Activated CD8-positive, alpha-beta memory T cell treated with anti-CD3 and anti-CD28 coated beads for 48 hours (primary cell): ENCODE measurements at regions not wholly inside any gene's neighbourhood (a gene's known extent, or its start where the extent isn't known, plus 50 kb on each side); places are given as distances from the start of the nearest gene placed in this dataset.

Experiments
- DNase-seq, 3 experiments: peaks; one replicate each; pipeline ENCODE4 v3.0.0-alpha.2; 2020; ENCODE audit warnings: low read depth in 2 of 3, low spot score in 2 of 3

DNA sequence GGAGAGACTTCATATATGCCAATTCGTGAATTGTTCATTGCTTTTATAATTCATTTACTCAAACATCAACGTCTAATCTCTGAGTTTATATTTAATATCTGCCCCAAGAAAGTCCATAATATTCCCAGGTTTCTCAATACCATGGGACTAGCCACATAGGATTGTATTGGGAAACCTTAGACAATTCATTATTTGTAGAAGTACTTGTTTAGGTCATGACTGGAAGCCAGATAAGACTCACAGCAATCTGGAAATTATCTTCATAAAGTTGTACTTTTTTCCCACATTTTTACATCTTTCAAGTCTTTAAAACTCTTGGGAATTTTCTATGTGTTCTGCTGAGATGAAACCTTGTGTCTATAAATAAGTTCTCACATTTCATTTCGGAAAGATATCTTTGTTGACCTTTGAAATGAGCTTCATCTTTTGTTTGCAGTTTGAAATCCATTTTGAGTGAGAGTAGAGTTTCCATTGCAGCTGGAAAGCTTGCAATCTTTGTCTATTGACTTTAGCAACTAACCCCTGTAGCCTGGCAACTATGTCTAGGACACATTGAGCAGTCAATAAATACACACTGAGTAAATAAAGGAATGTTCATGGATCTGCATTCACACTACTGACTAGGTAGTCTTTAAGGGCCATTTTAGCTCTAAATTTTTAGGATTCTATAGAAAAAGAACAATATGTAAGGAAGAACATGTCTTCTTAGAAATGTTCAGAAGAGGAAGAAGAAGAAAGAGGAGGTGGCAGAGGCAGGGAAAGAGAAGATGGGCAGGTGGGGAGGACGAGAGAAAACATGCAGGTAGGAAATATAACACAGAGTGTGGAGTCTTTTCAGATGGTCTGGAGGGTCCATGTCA is 154.4 kb downstream of the LRIG3 start:
- DNase-seq, result no peak

DNA sequence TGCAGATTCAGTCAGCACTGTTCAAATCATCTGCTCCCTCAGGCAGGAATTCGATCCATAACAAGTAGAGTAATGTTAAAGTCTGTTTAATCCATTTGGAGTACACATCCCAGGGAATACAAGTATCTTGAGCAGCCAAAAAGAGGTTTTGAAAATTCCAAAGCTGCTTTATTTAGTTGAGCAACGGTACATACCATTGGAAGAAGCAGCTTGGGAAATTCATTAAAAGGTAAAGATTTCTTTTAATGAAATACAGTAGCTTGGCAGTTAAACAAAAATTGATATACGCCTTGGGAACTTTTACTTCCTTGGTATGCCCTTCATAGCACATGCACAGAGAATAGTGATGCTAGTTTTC is 153.8 kb downstream of the LRIG3 start:
- DNase-seq, result no peak

DNA sequence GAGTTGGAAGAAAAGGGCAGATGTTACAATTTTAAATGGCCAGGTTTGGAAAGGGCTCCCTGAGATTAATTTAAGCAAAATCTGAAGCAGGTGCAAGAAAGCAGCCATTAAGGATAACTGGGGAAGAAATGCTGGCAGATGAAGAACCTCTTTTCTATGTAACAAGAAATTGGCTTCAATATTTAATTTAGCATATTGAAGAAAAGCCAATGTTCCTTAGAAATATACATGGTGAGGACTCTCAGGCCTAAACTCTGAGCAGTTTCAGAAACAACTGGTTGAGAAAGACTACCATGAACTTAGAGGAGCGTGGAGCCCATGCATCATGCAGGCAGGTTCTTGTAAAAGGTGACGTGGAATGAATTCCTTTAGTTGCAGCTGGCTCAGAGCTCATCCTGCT is 152.8 kb downstream of the LRIG3 start:
- DNase-seq, result no peak

DNA sequence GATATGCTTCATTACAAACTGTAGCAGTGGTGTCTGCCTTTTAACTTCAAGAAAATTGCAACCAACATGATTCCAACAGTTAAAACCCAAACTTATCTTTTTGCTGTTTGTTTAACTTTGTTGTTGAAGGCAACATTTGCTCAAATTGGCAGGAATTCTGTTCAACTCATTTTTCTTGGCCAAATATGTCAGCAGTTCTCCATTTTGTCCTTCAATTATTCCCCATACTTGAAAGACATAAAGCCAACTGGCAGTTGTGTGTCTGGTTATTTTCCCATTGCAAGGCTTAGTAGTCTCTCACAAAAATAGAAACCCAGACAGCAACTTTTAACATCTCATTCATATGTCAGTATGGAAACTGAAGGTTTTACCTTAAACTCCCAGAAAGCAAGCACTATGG is 146.3 kb downstream of the LRIG3 start:
- DNase-seq, result no peak

DNA sequence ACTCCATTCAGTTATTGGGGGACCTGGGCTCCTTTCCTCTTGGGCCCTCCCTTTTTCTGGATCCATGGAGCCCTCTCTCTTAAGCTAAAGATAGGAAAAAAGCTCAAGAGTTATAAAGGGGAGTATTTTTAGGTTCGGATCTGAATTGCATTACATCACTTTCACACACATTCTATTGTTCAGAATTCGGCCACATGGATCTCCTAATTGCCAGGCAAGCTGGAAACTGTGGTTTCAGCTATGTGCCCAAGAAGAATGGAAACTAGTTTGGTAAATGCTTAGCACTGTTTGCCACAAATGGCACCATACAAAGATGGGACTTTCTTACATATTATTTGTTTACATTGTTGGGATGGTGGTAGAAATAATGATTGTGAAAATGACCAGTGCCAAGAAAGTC is 145.6 kb downstream of the LRIG3 start:
- no peak for DNase-seq

DNA sequence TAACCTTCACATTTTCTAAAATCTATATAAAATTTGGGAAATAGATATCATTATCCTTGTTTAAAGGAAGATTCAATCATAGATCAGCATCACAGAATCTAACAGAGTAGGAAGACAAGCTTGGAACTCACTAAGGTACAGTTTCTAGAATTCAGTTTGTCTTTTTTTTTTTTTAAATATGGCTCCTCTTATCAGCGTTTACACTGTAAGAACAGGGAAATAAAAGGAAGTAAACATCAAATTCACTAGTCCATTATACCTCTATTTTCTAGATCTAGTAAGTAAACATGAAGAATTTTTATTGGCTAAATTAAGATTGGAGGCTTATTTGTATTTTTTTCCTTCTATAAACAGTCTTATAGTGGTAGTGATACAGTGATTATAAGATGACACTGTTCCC is 144.9 kb downstream of the LRIG3 start:
- no peak for DNase-seq

DNA sequence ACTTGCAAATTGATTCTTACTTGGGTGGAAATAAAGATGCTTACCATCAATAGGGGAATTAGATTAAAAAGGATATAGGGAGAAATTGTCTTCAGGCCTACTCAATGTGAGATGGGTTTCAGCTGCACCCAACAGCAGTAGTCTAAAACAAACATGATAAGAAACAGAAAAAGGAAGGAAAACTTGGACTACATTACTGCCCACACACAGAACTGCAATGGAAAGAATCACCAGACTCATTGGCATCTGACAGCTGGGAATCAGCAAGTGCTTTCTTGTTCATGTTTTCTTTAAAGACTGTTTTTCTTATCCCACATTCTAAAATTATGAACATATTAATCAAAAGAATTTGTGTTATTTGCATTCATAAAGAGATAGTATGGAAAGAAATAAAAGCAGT is 144.2 kb downstream of the LRIG3 start:
- no peak for DNase-seq

- DNase-seq, result no peak
These were observed 142.5 kb downstream of the LRIG3 start for GRCh38 chr12:58777815-58778214.

- no peak for DNase-seq
These were observed 138.7 kb downstream of the LRIG3 start for GRCh38 chr12:58781609-58782008.

DNA sequence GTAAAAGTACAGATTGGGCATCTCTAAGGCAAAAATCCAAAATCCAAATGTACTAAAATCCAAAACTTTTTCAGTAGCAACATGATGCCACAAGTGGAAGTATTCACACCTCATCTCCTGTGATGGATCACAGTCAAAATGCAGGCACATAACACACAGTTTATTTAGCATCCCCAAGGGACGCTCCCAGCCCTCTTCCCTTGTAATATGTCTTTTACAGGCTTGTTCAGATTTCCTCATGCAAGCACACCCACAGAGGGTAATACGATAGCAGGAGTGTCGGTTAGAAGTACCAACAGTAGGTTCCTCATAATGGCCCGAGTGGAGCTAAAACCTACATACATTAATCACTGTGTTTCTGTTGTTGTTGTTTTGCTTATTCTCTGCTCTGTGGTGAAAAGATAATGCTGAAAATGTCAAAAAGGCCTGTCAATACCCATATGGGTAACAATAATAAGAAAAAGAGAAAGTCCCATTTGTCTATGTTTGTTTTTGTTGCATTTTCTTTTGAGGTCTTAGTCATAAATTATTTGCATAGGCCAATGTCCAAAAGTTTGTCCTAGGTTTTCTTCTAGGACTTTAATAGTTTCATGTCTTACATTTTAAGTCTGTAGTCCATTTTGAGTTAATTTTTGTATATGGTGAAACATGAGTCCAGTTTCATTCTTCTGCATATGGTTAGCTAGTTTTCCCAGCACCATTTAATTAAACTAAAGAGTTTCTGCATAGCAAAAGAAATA is 133.1 kb downstream of the LRIG3 start:
- no peak for DNase-seq

GRCh38 chr12:58794859-58795258 is 125.4 kb downstream of the LRIG3 start:
- no peak for DNase-seq

DNA sequence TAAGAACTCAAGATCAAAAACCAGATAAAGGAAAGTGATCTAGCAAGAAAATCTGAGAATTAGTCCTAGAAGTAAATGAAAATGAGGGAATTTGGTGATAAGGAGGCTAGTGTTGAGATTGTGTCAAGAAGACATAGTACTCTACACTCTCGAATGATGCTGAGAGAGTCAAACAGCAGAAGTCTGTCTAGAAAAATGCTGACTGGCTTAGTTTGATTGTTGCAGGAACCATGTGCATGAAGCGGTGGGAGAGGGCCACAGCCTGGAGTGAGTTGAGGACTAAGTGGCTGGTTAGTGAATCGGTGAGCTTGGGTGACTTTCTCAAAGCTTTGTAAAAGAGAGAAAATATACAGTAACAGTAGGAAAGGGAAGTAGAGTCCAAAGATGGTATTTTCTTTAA is 124.5 kb downstream of the LRIG3 start:
- DNase-seq, result no peak

GRCh38 chr12:58801986-58802385 is 118.3 kb downstream of the LRIG3 start:
- no peak for DNase-seq

GRCh38 chr12:58803908-58804307 is 116.4 kb downstream of the LRIG3 start:
- no peak for DNase-seq

- no peak for DNase-seq
These were observed 115.6 kb downstream of the LRIG3 start for GRCh38 chr12:58804749-58805148.

DNA sequence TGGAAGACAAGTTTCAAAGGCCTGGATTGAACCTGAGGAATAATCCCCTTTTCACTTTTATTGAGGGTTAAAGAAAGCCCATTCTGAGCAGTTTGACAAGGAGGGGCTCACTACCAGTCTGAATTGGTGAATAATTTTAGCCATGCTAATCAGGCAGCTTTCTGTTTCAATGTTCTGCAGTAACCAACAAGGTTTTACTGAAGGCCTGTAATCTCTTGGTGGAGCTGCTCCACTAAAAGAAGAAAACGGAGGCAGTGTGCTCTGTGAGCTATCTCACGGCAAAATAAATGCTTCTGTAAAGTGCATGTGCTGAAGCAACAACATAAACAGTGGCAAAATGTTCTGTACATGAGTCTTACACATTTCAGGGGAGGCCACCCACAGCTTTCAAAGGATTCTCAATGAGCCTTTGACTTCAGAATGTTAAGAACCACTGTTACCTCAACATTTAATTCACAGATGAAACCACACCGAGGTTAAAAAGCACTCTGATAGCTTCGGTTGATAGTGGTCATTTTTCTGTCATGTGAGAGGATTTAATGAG is 111.2 kb downstream of the LRIG3 start:
- no peak for DNase-seq

- no peak for DNase-seq
These were observed 109.0 kb downstream of the LRIG3 start for GRCh38 chr12:58811346-58811745.

DNA sequence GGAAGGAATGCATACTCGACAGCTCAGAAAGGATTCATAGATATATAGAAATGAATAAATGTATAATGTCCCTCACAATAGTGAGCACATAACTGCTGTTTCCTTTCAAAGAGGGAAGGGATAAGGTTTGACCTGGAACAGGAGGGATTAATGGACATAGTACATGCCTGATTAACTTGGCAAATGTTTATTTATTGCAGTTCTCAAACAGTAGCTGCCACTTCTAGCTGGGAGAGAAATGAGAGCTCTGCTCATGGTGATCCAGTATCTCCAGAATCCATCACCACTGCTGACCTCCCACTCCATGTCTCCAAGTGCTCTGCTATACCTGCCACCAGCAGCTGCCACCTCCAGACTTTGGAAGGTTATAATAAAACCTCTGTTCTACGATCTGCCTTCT is 108.1 kb downstream of the LRIG3 start:
- DNase-seq, result no peak

DNA sequence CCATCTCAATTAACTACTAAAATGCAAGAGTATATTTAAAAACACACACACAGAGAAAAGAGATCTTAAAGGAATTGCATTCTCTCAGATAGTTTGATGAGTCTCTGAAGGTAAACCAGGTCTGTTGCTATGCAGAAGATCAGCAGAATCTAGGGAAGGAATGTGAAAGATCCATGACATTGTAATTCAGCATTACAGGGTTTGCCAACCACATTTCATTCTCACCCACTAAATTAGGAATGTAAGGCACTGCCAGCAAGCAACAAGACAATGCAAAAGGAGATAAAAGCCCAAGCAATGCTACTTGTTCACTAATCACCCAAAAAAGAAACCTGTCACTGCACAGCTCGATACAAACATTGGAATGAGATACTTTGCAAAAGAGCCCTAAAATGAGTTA is 106.3 kb downstream of the LRIG3 start:
- no peak for DNase-seq

DNA sequence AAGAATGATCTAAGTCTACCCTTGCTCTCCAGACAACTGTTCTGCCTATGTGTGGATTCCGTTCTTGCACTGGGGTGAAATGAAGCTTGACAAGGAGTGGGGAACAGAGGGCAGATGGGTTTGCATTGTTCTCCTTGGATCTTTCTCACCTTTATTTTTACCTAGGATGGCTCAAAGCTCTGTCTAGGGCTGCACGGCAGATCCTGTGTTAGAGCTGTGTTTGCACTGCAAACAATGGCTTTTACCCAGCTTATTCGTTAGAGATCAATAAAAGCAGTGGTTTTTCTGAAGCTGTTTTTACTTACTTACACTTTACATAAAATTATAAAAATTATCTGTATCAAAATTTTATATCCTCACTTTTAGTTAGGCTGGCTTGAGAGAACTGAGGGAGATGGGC is 105.1 kb downstream of the LRIG3 start:
- no peak for DNase-seq

- DNase-seq, result no peak
These were observed 101.8 kb downstream of the LRIG3 start for GRCh38 chr12:58818546-58818945.

GRCh38 chr12:58819345-58819744 is 101.0 kb downstream of the LRIG3 start:
- no peak for DNase-seq
